HG03521 (cell line): ENCODE measurements at regions not wholly inside any gene's neighbourhood (a gene's known extent, or its start where the extent isn't known, plus 50 kb on each side); places are given as distances from the start of the nearest gene placed in this dataset.

ENCODE experiments used
- ATAC-seq: cut with Tn5 transposase; IDR thresholded peaks from one replicate; pipeline ENCODE4 v1.9.1; 2021; ENCODE audit warnings: mild to moderate bottlenecking, moderate library complexity; ENCODE audit not compliant: unreplicated experiment

DNA sequence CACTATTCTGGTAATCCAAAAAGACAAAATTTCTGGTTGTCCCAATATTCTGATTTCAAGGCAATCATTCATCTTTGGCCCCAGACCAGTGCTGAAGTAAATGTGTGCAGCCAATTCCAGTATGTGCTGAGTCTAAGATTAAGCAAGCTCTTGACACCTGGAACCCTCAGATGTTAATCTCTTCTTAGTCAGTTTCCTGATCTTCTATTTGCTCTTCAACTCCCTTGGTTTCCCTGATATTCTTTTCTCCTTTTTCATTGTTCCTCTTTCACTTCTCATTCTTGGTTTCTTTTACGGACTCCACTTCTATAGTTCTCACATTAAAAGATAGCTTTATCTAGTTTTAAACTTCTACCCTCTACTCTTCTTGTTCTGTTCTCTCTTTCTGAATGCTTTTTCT is 445.7 kb upstream of the FANCL start:
- no peak for ATAC-seq

- ATAC-seq, result no peak
These were observed 439.7 kb upstream of the FANCL start for GRCh38 chr2:58680755-58681310.

GRCh38 chr2:58677748-58678147 is 436.6 kb upstream of the FANCL start:
- no peak for ATAC-seq

DNA sequence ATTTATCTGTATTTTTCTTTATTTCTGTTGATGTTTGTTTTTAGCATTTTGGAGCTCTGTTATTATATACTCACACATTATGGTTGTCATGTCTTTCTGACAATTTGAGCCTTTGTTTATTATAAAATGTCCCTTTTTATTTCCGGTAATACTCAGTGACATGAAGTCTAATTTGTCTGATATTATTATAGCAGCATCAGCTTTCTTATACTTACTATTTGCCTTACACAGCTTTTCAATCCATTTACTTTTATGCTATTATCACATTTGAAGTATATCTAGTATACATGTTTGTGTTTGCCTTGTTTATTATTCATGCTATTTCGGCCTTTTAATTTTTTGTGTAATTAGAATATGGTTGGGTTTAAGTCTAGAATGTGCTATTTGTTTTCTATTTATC is 430.6 kb upstream of the FANCL start:
- ATAC-seq, result no peak

DNA sequence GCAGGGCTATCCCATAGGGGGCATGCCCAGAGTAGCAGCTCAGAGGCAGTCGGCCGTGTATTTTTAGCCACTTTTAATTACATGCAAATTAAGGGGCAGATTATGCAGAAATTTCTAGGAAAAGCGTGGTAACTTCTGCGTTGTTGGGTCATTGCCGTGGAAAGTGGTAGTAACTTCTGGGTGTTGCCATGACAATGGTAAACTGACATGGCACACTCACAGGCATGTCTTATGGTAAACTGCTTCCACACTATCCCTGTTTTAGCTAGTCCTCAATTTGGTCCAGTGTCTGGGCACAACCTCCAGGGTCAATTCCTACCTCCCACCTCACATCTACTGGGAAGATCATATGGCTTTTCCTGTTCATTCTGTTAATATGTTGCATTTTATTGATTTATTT is 428.9 kb upstream of the FANCL start:
- ATAC-seq, result no peak

- ATAC-seq, result no peak
These were observed 426.1 kb upstream of the FANCL start for GRCh38 chr2:58667137-58667774.

- ATAC-seq, result no peak
These were observed 425.3 kb upstream of the FANCL start for GRCh38 chr2:58666323-58666970.

DNA sequence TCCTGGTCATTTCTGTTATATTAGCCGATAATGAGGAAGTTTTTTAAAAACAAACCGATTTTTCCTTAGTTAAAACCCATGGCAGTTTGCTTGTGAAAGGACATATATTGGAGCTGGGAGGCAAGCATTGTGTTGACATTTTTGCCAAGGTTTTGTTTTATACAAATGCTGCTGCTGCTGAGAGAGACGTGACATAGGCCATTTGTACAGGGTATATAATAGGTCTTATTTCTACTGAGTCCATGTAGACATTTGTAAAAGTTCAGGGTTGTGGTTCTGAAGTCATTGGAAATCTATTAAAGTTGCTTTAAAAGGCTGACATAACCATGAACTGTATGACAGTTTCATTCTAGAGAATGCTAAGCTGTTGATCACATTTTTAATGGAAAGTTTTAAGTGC is 424.0 kb upstream of the FANCL start:
- no peak for ATAC-seq

- no peak for ATAC-seq
These were observed 423.5 kb upstream of the FANCL start for GRCh38 chr2:58664523-58665151.

- no peak for ATAC-seq
These were observed 418.9 kb upstream of the FANCL start for GRCh38 chr2:58660046-58660445.

GRCh38 chr2:58655152-58655551 is 414.0 kb upstream of the FANCL start:
- no peak for ATAC-seq

DNA sequence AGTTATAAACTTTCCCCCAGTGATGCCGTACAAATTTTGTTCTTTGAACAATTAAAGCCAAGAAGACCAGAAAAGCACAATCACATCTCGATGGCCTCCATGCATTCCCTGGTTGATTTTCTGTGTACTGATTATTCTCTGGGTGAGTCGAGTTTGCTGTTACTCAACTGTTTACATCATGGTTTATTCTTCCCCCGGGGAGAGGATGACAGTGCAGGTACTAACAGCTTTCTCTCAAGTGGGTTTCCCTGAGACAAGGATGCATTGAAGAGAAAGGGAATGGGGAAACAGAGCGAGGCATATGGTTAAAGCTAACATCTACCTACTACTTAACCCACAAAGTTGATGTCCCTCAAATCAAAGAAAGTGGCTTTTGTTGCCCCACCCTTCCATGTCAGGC is 410.8 kb upstream of the FANCL start:
- no peak for ATAC-seq

- ATAC-seq, result no peak
These were observed 409.7 kb upstream of the FANCL start for GRCh38 chr2:58650781-58651180.

GRCh38 chr2:58649756-58650155 is 408.6 kb upstream of the FANCL start:
- no peak for ATAC-seq

DNA sequence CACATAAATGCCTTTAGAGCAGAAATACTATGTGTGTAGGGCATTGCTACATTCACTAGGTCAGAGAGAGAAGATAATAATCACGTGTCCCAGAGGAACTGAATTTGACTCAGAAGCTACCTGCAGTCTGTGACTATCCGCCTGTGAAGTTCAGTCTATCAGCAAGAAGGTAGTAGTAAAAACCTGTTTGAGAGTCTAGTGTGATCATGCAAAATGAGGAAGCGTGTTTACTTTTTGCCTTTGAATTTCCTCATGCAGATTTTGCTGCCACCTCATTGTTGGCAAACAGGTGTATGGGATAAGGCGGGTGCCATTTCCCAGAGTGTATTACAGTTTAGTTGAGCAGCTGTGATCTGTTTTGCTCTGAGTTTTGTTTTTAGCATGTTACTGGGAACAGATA is 403.9 kb upstream of the FANCL start:
- ATAC-seq, result no peak

- ATAC-seq, result no peak
These were observed 403.3 kb upstream of the FANCL start for GRCh38 chr2:58644451-58644850.

DNA sequence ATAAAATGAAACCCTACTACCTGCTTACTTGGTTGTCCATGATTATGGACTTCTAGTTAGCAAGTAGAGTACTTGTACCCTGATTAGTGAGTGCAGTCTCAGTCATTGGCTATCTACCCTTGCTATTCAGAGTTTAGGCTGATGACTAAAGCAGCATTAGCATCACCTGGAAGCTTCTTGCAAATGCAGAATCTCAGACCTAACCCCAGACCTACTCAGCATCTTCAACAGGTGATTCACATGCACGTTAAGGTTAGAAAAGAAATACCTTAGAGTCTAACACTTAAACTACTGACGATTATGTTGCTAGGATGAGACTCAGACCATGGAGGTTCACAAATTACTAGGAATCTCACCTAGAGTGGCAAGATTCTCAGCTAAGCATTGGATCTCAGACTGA is 399.9 kb upstream of the FANCL start:
- ATAC-seq, result no peak

GRCh38 chr2:58640042-58640441 is 398.9 kb upstream of the FANCL start:
- no peak for ATAC-seq

DNA sequence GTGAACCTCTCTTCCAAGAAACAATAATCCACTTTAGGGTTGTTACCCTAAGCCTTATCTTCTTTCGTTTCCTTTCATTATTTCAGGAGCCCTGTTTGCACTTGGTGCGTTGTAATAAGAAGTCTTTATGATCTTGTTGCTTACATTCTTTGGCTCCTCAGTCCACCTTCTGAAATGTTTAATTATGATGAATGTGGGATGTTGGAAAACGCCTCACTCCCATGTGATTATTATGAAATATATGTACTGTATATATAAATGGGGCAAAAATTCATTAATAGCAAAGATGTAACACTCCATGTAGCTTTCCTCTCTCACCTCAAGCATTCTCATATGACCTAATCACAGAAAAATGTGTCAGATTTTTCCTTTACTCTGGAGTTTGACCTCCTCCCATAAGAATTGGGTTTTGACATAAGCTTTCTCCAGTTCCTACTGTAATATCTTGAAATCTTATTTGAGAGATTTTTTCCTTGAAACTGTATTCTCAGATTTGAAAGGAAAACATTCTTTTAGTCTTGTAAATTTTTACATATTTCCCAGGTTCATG is 397.2 kb upstream of the FANCL start:
- ATAC-seq, result no peak

DNA sequence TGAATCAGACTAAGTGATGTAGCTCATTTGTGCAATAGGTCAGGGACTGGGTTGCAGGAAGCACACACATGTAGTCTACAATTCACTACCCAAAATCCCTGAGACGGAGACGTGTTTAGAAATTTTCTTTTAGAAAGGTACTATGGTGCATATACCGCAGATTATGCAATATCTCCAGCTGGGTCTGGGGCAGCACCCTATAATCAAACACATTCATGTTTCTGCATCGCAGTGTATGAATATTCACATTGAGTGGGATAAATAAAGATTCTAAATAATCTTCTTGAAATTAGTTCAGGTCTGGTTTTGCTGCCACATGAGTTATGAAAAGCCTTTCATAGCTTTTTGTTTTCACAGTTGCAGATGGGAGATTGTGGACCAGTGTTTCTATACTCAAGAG is 395.7 kb upstream of the FANCL start:
- ATAC-seq, result no peak

GRCh38 chr2:58635801-58636375 is 394.8 kb upstream of the FANCL start:
- ATAC-seq, result no peak
